ENCODE measurements at regions not wholly inside any gene's neighbourhood (a gene's known extent, or its start where the extent isn't known, plus 50 kb on each side); places are given as distances from the start of the nearest gene placed in this dataset.
A peak's percentile ranks its signal among the peaks of the same experiment; 100 is the strongest.
"Not testable (repeated sequence)": the region's sequence is repeated elsewhere in the genome, so short reads cannot be mapped to it uniquely, and the experiment has no call there.

DNA sequence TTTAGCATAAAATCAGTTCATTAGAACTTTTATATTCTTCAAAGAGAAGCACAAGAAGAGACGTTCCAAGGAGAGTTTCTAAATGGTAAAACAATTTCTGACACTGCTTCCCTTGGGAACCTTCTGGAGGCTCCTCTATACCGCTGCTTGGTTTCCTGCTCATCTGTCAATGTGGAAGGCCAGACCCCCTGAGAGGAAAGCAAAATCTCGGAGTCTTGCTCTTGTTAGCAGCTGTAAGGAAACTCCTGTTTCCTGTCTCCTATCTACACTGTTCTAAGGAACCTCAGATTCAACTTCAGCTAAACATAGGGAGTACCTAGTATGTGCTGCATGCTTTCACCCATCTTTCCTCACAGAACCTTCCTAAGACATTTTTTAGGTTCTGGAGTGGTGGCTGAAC lies 322.2 kb downstream of the BMPER start:
- 62% methylated on average over 3 of the region's 3 CpGs for WGBS
- DNase-seq (ENCODE audit: low spot score): no peak
- intact Hi-C loops (cut with DNase I): no loop called here

DNA sequence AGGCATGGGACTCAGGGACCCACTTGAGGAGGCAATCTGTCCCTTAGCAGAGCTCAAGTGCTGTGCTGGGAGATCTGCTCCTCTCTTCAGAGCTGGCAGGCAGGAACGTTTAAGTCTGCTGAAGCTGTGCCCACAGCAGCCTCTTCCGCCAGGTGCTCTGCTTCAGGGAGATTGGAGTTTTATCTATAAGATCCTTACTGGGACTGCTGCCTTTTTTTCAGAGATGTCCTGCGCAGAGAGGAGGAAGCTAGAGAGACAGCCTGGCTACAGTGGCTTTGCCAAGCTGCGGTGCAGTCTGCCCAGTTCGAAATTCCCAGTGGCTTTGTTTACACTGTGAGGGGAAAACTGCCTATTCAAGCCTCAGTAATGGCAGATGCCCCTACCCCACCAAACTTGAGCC lies 329.8 kb downstream of the BMPER start:
- H3K4me3 ChIP-seq; H3K4me1 ChIP-seq (replicated peaks); intact Hi-C loops (cut with DNase I); H3K9me3 ChIP-seq; H3K27ac ChIP-seq; H3K36me3 ChIP-seq; H3K27me3 ChIP-seq (replicated peaks; ENCODE audit: insufficient read depth); DNase-seq (ENCODE audit: low spot score): not testable (repeated sequence)
- 86% methylated on average over 5 of the region's 5 CpGs for WGBS

More for the DNA sequence above, 322.2 kb downstream of the BMPER start:
- H3K36me3 ChIP-seq: no peaks in the 10 kb centered on the region
- H3K27ac ChIP-seq: no peak overlapping the region
- H3K9me3 ChIP-seq: no peaks in the 10 kb centered on the region
- no peak overlapping the region for H3K4me3 ChIP-seq
- no peaks in the 10 kb centered on the region for H3K27me3 ChIP-seq (replicated peaks; ENCODE audit: insufficient read depth)
- no peak for TF ChIP-seq POLR2A (IDR thresholded peaks at IDR 0.05)
- TF ChIP-seq POLR2AphosphoS5 (IDR thresholded peaks at IDR 0.05): no peak
- TF ChIP-seq, protein P1, sequence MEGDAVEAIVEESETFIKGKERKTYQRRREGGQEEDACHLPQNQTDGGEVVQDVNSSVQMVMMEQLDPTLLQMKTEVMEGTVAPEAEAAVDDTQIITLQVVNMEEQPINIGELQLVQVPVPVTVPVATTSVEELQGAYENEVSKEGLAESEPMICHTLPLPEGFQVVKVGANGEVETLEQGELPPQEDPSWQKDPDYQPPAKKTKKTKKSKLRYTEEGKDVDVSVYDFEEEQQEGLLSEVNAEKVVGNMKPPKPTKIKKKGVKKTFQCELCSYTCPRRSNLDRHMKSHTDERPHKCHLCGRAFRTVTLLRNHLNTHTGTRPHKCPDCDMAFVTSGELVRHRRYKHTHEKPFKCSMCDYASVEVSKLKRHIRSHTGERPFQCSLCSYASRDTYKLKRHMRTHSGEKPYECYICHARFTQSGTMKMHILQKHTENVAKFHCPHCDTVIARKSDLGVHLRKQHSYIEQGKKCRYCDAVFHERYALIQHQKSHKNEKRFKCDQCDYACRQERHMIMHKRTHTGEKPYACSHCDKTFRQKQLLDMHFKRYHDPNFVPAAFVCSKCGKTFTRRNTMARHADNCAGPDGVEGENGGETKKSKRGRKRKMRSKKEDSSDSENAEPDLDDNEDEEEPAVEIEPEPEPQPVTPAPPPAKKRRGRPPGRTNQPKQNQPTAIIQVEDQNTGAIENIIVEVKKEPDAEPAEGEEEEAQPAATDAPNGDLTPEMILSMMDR (IDR thresholded peaks at IDR 0.05): no peak
- no peaks in the 10 kb centered on the region for H3K4me1 ChIP-seq (replicated peaks)

GRCh38 chr7:34236057-34236456 lies 330.7 kb downstream of the BMPER start:
- Histone ChIP-seq H3K9me3 (no peaks in the 10 kb centered on the region), H3K4me3 (no peak overlapping the region), H3K4me1 (replicated peaks) (no peaks in the 10 kb centered on the region), H3K27ac (no peak overlapping the region), H3K27me3 (replicated peaks; ENCODE audit: insufficient read depth) (no peaks in the 10 kb centered on the region), H3K36me3 (no peaks in the 10 kb centered on the region)
- no peak for DNase-seq (ENCODE audit: low spot score)
- 55% methylated on average over 2 of the region's 2 CpGs for WGBS
- TF ChIP-seq POLR2AphosphoS5 (IDR thresholded peaks at IDR 0.05) (peak; percentile 26), POLR2A (IDR thresholded peaks at IDR 0.05) (no peak)
- intact Hi-C loops (cut with DNase I): no loop called here

GRCh38 chr7:34236839-34237492 lies 331.6 kb downstream of the BMPER start:
- DNase-seq (ENCODE audit: low spot score): no peak
- no peak overlapping the region for H3K4me3 ChIP-seq
- no peak for TF ChIP-seq POLR2AphosphoS5 (IDR thresholded peaks at IDR 0.05)
- TF ChIP-seq, protein P1 (IDR thresholded peaks at IDR 0.05): no peak
- no peak for TF ChIP-seq POLR2A (IDR thresholded peaks at IDR 0.05)
- H3K27ac ChIP-seq: no peak overlapping the region
- H3K4me1 ChIP-seq (replicated peaks): no peaks in the 10 kb centered on the region
- no peaks in the 10 kb centered on the region for H3K9me3 ChIP-seq
- 88% methylated on average over 2 of the region's 2 CpGs for WGBS
- intact Hi-C loops (cut with DNase I): no loop called here
- no peaks in the 10 kb centered on the region for H3K36me3 ChIP-seq
- no peaks in the 10 kb centered on the region for H3K27me3 ChIP-seq (replicated peaks; ENCODE audit: insufficient read depth)

DNA sequence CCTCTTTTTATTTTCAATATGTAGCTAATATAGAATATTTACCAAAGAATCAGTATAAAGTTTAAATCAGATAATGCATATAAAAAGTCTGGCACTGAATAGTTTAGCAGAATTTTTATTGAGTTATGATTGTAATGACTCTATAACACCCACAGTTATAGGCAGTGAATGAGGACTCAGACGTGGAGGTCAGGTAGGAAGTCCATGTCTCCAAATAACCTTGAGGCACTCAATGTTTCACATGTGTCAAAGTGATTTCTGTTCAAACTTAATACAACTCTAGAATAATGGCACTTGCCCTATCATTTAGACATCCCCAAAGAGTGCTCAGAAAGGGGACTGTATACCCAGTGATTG lies 332.1 kb downstream of the BMPER start:
- Histone ChIP-seq H3K4me1 (replicated peaks) (no peaks in the 10 kb centered on the region), H3K9me3 (no peaks in the 10 kb centered on the region), H3K36me3 (no peaks in the 10 kb centered on the region), H3K27me3 (replicated peaks; ENCODE audit: insufficient read depth) (no peaks in the 10 kb centered on the region), H3K4me3 (no peak overlapping the region), H3K27ac (no peak overlapping the region)
- TF ChIP-seq, protein P1 (IDR thresholded peaks at IDR 0.05): no peak
- TF ChIP-seq POLR2A (IDR thresholded peaks at IDR 0.05): no peak
- TF ChIP-seq POLR2AphosphoS5 (IDR thresholded peaks at IDR 0.05): no peak
- DNase-seq (ENCODE audit: low spot score): no peak
- WGBS: 52% methylated on average over 1 of the region's 1 CpG
- intact Hi-C loops (cut with DNase I): no loop called here

DNA sequence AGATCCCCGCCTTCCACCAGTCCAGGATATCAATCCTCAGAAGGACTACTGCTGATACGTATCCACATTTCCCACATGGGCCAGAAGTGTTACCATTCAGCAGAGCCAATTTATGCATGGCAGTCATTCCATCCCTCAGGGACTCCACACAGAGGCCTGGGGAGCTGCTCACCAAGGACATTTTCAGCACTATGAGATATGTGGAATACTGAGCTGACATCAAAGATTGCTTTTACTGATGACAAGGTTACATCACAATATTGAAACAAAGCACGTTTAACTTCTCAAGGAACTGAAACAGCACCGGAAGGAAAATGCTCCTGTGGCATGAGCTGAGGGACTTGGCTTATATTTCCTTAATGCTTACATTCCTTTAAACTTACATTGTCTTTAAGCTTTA lies 335.1 kb downstream of the BMPER start:
- DNase-seq (ENCODE audit: low spot score): no peak
- intact Hi-C loops (cut with DNase I): no loop called here
- Histone ChIP-seq H3K36me3 (no peaks in the 10 kb centered on the region), H3K4me1 (replicated peaks) (no peaks in the 10 kb centered on the region), H3K9me3 (no peaks in the 10 kb centered on the region), H3K4me3 (no peak overlapping the region), H3K27ac (no peak overlapping the region), H3K27me3 (replicated peaks; ENCODE audit: insufficient read depth) (no peaks in the 10 kb centered on the region)
- TF ChIP-seq POLR2A (IDR thresholded peaks at IDR 0.05) (no peak), POLR2AphosphoS5 (IDR thresholded peaks at IDR 0.05) (no peak)
- TF ChIP-seq, protein P1 (IDR thresholded peaks at IDR 0.05): no peak
- 85% methylated on average over 4 of the region's 4 CpGs for WGBS

Measured in prostate gland (tissue), 2 donors.